ENCODE measurements at regions not wholly inside any gene's neighbourhood (a gene's known extent, or its start where the extent isn't known, plus 50 kb on each side); places are given as distances from the start of the nearest gene placed in this dataset.

DNA sequence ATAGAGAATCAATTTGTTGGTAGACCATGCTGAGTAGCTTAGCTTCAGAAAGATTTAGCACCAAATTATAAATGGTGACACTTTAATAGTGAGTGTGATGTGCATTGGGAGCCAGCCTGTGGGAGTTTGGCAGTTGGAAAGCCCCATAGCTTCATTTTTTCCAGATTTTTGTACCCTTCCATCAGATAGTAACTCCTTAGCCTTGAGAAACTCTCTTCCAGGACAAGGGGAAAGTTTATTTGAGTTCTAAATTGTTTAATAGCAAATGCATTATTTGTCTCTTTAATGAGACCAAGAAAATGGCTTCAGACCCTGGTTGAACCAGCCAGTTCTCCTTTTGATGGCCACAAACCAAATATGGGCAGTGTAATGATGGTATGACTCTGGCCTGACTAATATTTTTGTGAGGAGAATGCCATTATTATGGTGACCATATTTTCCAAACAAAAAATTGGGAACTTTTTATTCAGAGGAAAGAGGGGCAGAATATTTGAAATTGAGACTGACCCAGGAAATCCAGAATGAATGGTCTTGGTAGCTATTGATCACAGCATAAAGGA lies 49.8 kb downstream of the PLCE1 start:
- FAIRE-seq (no peak), DNase-seq (ENCODE audit: insufficient read length, low spot score) (no peak)
- TF ChIP-seq SPI1 (IDR thresholded peaks at IDR 0.05; ENCODE audit: low read depth, low read length) = no peak
- TF ChIP-seq POU2F2 (IDR thresholded peaks at IDR 0.05; ENCODE audit: low read depth, low read length) = no peak
- TF ChIP-seq TAF1 (IDR thresholded peaks at IDR 0.05; ENCODE audit: low read depth, low read length) = no peak

DNA sequence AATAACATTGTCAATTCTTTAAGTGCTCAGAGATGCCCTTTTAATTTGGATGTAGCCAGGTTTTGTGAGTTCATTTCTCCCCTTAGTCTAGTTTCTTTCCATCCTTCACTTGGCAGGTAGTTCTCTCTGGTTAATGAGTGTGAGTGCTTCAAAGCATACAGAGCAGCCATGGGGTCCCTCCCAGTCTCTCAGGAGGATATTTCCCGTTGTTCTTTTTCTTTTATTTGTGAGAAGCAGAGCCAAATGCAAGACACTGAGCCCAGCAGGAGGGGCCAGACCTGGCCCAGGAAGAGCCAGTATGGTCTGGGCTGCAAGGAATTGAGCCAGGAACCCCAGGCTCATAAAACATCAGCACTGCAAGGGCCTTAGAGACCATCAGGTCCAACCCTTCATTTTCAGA lies 52.4 kb downstream of the PLCE1 start:
- DNase-seq (ENCODE audit: insufficient read length, low spot score) (no peak), FAIRE-seq (no peak)

DNA sequence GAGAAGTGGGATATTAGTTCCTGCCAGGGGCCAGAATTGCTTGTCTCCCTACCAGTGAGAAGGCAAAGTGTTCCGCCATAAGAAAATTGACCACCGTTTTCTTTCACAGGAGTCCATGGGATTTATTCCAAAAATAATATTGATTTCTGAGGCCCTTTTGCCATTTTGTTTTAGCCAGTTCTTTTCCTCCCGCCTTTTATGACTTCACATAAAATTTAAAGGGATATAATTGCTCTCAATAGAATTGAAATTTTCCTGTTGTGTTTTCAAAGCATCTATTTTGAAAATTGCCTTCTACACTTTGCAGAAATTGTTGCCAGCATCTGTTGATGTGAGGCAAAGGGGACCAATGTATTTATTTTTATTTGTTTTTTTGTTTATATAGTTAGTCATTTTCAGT lies 53.6 kb downstream of the PLCE1 start:
- FAIRE-seq (no peak), DNase-seq (ENCODE audit: insufficient read length, low spot score) (no peak)
- TF ChIP-seq SPI1 (IDR thresholded peaks at IDR 0.05; ENCODE audit: low read depth, low read length) (no peak), POU2F2 (IDR thresholded peaks at IDR 0.05; ENCODE audit: low read depth, low read length) (no peak), POLR2AphosphoS5 (IDR thresholded peaks at IDR 0.05; ENCODE audit: low read depth, low read length) (no peak), POLR2A (IDR thresholded peaks at IDR 0.05; ENCODE audit: low read depth, low read length) (no peak), TAF1 (IDR thresholded peaks at IDR 0.05; ENCODE audit: low read depth, low read length) (no peak), PAX5 (IDR thresholded peaks at IDR 0.05; ENCODE audit: insufficient read depth, low read length, severe bottlenecking) (no peak)

More for the DNA sequence above, 52.4 kb downstream of the PLCE1 start:
- TF ChIP-seq TAF1 (IDR thresholded peaks at IDR 0.05; ENCODE audit: low read depth, low read length) (no peak), PAX5 (IDR thresholded peaks at IDR 0.05; ENCODE audit: insufficient read depth, low read length, severe bottlenecking) (no peak), POLR2A (IDR thresholded peaks at IDR 0.05; ENCODE audit: low read depth, low read length) (no peak), POU2F2 (IDR thresholded peaks at IDR 0.05; ENCODE audit: low read depth, low read length) (no peak), SPI1 (IDR thresholded peaks at IDR 0.05; ENCODE audit: low read depth, low read length) (no peak), POLR2AphosphoS5 (IDR thresholded peaks at IDR 0.05; ENCODE audit: low read depth, low read length) (no peak)

DNA sequence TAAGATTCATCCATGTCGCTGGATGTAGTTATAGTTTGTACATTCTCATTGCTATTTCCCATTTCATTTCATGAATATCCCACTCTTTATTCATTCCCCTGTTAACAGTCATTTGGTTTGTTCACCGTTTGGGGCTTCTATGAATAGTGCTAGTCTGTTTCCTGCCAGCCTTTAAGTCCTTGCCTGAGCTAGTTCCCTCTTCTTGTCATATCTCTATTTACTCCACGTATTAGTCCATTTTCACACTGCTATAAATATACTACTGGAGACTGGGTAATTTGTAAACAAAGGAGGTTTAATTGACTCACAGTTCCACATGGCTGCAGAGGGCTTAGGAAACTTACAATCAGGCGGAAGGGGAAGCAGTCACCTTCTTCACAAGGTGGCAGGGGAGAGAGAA lies 56.2 kb downstream of the PLCE1 start:
- TF ChIP-seq PAX5 (IDR thresholded peaks at IDR 0.05; ENCODE audit: insufficient read depth, low read length, severe bottlenecking) = no peak
- TF ChIP-seq POLR2AphosphoS5 (IDR thresholded peaks at IDR 0.05; ENCODE audit: low read depth, low read length) = no peak
- no peak for TF ChIP-seq TAF1 (IDR thresholded peaks at IDR 0.05; ENCODE audit: low read depth, low read length)
- TF ChIP-seq SPI1 (IDR thresholded peaks at IDR 0.05; ENCODE audit: low read depth, low read length) = no peak
- no peak for TF ChIP-seq POU2F2 (IDR thresholded peaks at IDR 0.05; ENCODE audit: low read depth, low read length)
- TF ChIP-seq POLR2A (IDR thresholded peaks at IDR 0.05; ENCODE audit: low read depth, low read length) = no peak
- no peak for FAIRE-seq
- DNase-seq (ENCODE audit: insufficient read length, low spot score) = no peak

DNA sequence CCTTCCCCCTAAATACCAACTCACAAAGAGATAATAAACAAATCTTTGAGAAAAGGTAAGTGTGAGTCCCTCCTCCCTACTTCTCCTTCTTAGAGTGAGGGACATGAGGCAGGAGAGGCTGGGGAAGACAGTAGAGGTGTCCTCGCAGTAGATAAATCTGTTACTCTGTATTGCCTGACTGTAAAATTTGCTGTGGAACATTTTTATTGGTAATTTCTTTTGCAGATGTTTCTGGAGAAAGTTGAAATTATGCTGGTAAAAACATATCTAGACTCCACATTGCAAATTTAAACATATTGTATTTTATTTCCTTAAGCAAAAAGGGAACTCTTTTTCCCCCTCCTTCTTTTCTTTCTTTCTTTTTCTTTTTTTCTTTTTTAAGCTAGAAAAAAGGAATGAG lies 58.5 kb downstream of the PLCE1 start:
- FAIRE-seq = no peak
- no peak for TF ChIP-seq POLR2A (IDR thresholded peaks at IDR 0.05; ENCODE audit: low read depth, low read length)
- no peak for TF ChIP-seq POU2F2 (IDR thresholded peaks at IDR 0.05; ENCODE audit: low read depth, low read length)
- no peak for TF ChIP-seq PAX5 (IDR thresholded peaks at IDR 0.05; ENCODE audit: insufficient read depth, low read length, severe bottlenecking)
- TF ChIP-seq TAF1 (IDR thresholded peaks at IDR 0.05; ENCODE audit: low read depth, low read length) = no peak
- no peak for DNase-seq (ENCODE audit: insufficient read length, low spot score)

DNA sequence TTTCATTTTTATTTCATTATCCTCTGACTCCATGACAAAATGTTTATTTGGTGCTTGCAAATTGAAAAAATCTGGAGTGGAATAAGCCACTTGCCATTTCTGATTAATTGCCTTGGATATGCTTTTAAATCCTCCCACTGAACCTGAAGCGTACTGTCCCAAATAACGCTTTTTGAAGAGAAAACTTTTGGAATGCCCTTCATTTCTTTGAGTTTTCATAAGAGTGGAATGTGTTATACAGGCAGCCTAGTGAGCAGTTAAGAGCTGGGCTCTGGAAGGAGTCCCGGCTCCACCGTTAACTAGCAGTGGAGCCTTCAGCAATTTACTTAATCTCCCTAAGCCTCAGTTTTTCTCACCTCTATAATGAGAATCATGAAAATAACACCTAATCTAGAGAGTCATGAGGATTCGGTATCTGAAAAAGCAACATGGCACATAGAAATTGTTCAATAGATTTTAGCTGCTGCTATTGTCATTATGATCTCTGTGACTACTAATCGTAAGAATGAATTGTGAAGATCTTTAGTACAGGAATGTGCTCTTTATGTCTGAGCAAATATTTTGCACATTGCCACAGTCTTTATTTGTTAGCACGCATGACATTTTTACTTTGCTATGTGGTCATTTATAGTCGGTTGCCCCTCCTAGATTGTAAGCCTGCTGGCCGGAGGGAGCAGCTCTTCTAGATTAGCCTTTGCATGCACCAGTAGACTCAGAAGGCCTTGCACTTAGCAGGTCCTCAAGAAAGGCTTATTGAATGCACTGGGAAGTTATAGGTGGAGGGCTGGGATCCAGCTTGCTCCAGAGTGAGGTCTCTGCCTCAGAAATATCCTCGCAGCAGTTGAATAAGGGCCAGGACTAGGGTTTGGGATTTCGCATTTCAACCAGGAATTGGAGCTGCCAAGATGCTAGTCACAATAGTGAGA lies 59.4 kb downstream of the PLCE1 start:
- DNase-seq (ENCODE audit: insufficient read length, low spot score) (no peak), FAIRE-seq (no peak)
- no peak for TF ChIP-seq TAF1 (IDR thresholded peaks at IDR 0.05; ENCODE audit: low read depth, low read length)
- no peak for TF ChIP-seq SPI1 (IDR thresholded peaks at IDR 0.05; ENCODE audit: low read depth, low read length)
- TF ChIP-seq POU2F2 (IDR thresholded peaks at IDR 0.05; ENCODE audit: low read depth, low read length) = no peak

DNA sequence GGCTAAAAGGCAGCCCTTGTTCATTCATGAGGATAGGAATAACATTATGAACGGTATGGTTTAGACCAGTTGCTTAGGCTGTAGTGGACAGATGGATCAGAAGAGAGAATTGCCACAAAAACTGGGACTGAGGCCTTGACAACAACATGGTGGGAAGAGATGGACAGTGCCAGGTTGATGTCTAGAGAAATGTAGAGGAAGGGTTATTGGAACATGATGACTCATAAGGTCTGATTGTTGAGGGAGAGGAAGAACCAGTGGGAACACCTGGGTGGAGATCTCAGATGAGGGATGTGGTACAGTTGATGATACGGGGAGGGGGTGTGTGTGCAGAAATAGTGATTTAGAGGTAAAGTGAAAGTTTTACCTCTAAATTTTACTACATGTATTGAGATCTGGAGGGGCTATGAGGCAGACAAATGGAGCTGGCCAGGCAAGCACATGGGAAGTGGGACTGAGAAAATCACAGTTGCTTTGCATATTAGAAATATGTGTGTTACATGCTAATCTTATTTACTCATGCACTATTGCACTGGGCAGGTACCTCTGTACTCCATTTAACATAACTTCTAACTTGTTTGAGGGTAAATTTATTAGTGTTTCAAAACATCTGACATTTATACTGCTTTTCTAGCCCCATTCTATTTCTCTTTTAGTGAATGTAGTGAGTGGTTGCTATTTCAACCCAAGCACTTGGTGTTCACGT lies 65.6 kb downstream of the PLCE1 start:
- FAIRE-seq (no peak), DNase-seq (ENCODE audit: insufficient read length, low spot score) (no peak)
- no peak for TF ChIP-seq POLR2A (IDR thresholded peaks at IDR 0.05; ENCODE audit: low read depth, low read length)
- no peak for TF ChIP-seq POU2F2 (IDR thresholded peaks at IDR 0.05; ENCODE audit: low read depth, low read length)
- TF ChIP-seq PAX5 (IDR thresholded peaks at IDR 0.05; ENCODE audit: insufficient read depth, low read length, severe bottlenecking) = no peak
- TF ChIP-seq TAF1 (IDR thresholded peaks at IDR 0.05; ENCODE audit: low read depth, low read length) = no peak
- no peak for TF ChIP-seq POLR2AphosphoS5 (IDR thresholded peaks at IDR 0.05; ENCODE audit: low read depth, low read length)
- TF ChIP-seq SPI1 (IDR thresholded peaks at IDR 0.05; ENCODE audit: low read depth, low read length) = no peak

DNA sequence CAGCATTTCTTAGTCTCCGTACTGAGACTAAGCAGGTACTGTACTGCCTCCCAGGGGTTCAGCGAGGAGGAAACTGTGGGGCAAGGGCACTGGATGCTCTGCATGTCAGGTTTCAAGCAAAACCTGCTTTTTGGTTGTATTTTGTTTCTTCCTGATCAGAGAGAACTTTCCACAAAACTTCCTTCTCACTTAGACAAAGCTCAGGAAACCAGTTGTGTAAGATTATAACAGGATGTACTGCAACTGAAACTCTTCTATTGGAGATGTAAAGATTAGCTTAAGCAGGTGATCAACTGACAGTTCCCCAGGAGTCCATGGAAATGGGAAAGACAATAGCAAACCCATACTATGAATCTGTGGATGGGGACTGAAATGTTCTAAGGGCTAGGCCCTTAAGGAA lies 67.3 kb downstream of the PLCE1 start:
- FAIRE-seq (no peak), DNase-seq (ENCODE audit: insufficient read length, low spot score) (no peak)
- TF ChIP-seq PAX5 (IDR thresholded peaks at IDR 0.05; ENCODE audit: insufficient read depth, low read length, severe bottlenecking) (no peak), POLR2AphosphoS5 (IDR thresholded peaks at IDR 0.05; ENCODE audit: low read depth, low read length) (no peak), SPI1 (IDR thresholded peaks at IDR 0.05; ENCODE audit: low read depth, low read length) (no peak)

DNA sequence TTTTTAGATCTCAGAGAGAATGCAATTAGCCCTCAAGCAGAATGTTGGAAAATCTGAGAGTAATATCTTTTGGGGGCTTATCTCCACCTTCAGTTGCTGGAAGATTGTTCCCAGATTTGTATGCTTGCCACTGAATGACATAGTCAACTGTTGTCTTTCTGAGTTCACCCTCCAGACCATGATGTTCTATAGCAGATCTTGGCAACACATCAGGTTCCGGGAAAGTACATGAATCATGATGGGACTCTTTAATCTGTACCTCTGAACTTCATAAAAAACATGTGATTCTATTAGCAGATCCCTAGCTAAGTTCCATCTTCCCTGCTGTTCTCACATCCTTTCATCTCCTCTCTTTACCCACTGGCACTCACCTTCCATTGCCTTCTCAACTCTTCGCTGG lies 68.9 kb downstream of the PLCE1 start:
- TF ChIP-seq POLR2A (IDR thresholded peaks at IDR 0.05; ENCODE audit: low read depth, low read length) (no peak), SPI1 (IDR thresholded peaks at IDR 0.05; ENCODE audit: low read depth, low read length) (no peak), TAF1 (IDR thresholded peaks at IDR 0.05; ENCODE audit: low read depth, low read length) (no peak), PAX5 (IDR thresholded peaks at IDR 0.05; ENCODE audit: insufficient read depth, low read length, severe bottlenecking) (no peak), POU2F2 (IDR thresholded peaks at IDR 0.05; ENCODE audit: low read depth, low read length) (no peak), POLR2AphosphoS5 (IDR thresholded peaks at IDR 0.05; ENCODE audit: low read depth, low read length) (no peak)
- no peak for DNase-seq (ENCODE audit: insufficient read length, low spot score)
- FAIRE-seq = no peak

Measured in GM12891 (cell line).